HUES48 (cell line): ENCODE measurements at regions not wholly inside any gene's neighbourhood (a gene's known extent, or its start where the extent isn't known, plus 50 kb on each side); places are given as distances from the start of the nearest gene placed in this dataset.

Experiments used
- H3K27ac ChIP-seq: one replicate; pipeline ENCODE4 v1.7.0; 2013; ENCODE audit warnings: low read depth, low read length, inconsistent platforms
- H3K27me3 ChIP-seq: 2 replicates; pipeline ENCODE4 v1.6.1; 2013; ENCODE audit warnings: mild to moderate bottlenecking, low read length; ENCODE audit not compliant: control insufficient read depth, insufficient read depth
- H3K36me3 ChIP-seq: 2 replicates; pipeline ENCODE4 v1.6.1; 2013; ENCODE audit warnings: low read length; ENCODE audit not compliant: control insufficient read depth, insufficient read depth
- H3K4me1 ChIP-seq: 2 replicates; pipeline ENCODE4 v1.6.1; 2013; ENCODE audit warnings: mild to moderate bottlenecking, low read length; ENCODE audit not compliant: control insufficient read depth, insufficient read depth
- H3K4me3 ChIP-seq: 2 replicates; pipeline ENCODE4 v1.5.1; 2013; ENCODE audit warnings: mild to moderate bottlenecking, low read depth, low read length
- H3K9ac ChIP-seq: 2 replicates; pipeline ENCODE4 v1.6.1; 2013; ENCODE audit warnings: mild to moderate bottlenecking, low read depth, low read length, moderate library complexity
- H3K9me3 ChIP-seq: 2 replicates; pipeline ENCODE4 v1.6.1; 2013; ENCODE audit warnings: low read length; ENCODE audit not compliant: control insufficient read depth, insufficient read depth

DNA sequence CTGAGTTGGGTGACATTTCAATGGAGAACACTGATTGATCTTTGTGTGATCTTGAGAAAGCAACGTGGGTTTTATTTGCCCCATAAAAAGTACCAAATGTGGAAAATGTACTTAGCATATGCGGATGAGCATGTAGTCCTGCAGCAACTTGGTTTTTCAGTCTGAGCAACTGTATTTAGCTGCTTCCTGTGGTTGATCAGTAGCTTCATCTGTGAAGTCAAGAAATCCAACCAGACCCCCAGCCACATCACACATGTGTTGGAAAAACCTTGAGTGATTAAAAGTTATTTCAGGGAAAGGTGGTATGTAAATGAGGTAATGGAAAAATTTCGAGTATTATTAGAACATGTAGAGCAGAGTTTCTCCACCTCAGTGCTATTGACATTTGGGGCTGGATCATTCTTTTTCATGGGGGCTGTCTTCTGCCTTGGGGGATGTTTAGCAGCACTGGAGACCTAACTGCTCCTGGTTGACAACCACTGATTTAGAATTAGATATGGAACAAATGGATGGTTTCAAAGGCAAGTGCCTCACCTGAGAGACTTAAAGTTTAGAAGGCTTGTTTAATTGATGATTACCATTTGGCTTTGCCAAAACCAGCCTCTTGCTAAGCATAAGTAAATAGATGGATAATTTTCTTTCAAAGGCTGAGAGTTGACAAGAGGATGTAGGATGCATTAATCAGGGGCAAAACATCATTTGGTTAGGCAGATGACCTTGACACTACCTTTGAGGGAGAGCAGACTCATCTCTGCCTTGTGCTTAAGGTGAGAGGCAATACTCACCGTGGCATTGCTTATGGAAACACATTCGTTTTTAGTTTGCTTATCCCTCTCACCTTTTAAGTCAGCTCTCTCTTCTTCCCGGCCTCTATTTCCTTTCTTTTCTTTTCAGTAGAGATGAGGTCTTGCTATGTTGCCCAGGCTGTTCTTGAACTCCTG is 193.0 kb upstream of the RPS6KA3 start:
- no peak overlapping the region for H3K9ac ChIP-seq
- H3K9me3 ChIP-seq: no peaks in the 10 kb centered on the region
- H3K36me3 ChIP-seq: no peaks in the 10 kb centered on the region
- no peaks in the 10 kb centered on the region for H3K4me1 ChIP-seq
- H3K27ac ChIP-seq: no peak overlapping the region
- no peaks in the 10 kb centered on the region for H3K27me3 ChIP-seq
- no peak overlapping the region for H3K4me3 ChIP-seq

DNA sequence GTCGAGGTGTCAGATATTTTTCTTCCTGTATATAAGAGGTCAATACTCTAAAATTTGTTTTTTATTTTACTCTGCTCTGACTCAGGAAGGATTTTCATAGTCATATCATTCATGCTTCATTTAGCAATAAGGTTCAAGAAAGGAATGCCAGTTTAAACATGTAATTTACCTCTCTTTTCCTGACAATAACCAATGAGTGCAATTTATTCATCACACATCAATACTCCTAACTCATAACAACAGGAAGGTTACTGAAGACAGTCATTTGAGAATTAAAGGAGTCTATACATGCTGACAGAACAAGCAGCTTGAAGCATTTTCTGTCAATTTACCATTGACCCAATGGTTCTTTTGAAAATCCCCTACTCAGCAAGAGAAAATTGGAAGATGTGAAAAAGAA is 190.3 kb upstream of the RPS6KA3 start:
- H3K27ac ChIP-seq: no peak overlapping the region
- H3K9ac ChIP-seq: no peak overlapping the region
- no peaks in the 10 kb centered on the region; the same call in 1 of the 2 replicates for H3K27me3 ChIP-seq
- no peak overlapping the region for H3K4me3 ChIP-seq
- no peaks in the 10 kb centered on the region for H3K4me1 ChIP-seq
- no peaks in the 10 kb centered on the region for H3K9me3 ChIP-seq
- no peaks in the 10 kb centered on the region for H3K36me3 ChIP-seq

DNA sequence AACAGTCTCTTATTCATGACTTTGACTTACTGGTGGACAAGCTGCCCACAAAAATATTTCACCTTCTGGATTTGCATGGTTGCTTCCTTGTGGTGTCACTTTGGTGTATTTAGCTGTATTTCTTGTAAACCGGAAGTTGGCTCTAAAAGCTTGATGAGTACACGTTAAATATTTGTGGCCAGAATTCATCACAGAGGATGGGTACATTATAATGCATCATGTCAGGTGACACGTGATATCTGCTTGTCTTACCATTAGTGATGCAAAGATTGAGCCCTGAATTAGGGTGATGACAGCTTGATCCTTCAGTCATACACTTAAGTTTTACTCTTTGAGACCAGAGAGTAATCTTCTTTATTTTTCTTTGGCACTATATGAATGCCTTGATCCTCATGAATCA is 188.3 kb upstream of the RPS6KA3 start:
- Histone ChIP-seq H3K4me3 (no peak overlapping the region), H3K9ac (no peak overlapping the region), H3K4me1 (no peaks in the 10 kb centered on the region), H3K36me3 (no peaks in the 10 kb centered on the region), H3K27me3 (no peaks in the 10 kb centered on the region; the same call in 1 of the 2 replicates), H3K27ac (no peak overlapping the region), H3K9me3 (no peaks in the 10 kb centered on the region)

DNA sequence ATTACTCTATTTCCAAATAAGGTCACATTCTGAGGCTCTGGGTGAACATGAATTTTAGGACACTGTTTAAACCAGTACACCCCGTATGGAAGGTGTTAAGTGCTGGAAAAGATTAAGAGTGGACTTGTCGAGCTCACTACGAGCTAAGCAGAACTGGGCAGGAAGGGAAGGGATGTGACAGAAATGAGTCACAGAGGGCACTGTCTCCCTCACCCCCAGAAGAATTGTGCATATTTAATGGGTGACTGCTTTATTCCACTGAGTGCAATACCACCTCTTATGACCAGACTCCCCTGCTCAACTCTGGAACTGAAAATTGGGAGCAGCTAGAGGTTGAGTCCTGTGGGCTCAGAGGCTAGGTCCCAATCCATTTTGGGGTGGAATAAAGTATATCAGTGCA is 187.4 kb upstream of the RPS6KA3 start:
- Histone ChIP-seq H3K36me3 (no peaks in the 10 kb centered on the region), H3K4me1 (no peaks in the 10 kb centered on the region), H3K9ac (no peak overlapping the region), H3K9me3 (no peaks in the 10 kb centered on the region), H3K4me3 (no peak overlapping the region), H3K27me3 (no peaks in the 10 kb centered on the region; the same call in 1 of the 2 replicates), H3K27ac (no peak overlapping the region)

DNA sequence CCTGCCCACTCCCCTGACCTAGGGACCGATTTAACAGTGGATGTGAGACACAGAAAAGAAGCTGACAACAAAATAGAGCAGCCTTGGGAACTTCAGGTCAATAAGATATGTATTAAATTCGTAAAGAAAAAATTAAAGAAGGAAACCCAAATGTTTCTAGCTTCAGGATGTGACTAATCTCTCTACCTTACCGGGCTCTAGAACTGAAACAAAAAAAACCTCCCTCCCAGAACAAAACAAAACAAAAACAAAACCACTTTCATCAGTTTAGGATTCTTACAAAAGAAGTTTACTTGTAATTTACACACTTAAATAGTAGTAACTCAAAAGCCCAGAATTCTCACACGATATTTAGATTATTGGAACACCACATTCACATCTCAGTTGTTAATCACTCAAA is 185.8 kb upstream of the RPS6KA3 start:
- H3K9ac ChIP-seq: no peak overlapping the region

DNA sequence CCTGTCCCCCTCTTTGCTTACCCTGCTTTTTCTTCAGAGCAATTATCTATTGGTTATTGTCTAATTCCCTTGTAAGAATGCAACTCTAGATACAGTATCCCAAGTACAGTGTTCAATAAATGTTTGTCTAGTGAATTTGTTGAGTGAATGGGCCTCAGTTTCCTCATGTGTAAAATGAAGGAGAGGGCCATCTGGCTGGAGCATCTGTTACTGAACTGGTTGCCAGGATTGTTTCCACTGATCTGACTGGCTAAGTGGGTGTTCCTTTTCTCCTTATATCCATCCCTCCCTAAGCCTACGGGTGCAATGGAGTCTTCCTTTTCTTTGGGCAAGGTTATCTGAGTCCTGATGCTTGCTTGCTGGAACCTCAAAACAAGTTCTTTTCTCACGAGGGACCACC is 185.2 kb upstream of the RPS6KA3 start:
- no peak overlapping the region for H3K9ac ChIP-seq
- no peaks in the 10 kb centered on the region for H3K4me1 ChIP-seq
- H3K4me3 ChIP-seq: no peak overlapping the region
- H3K36me3 ChIP-seq: no peaks in the 10 kb centered on the region
- H3K27me3 ChIP-seq: no peaks in the 10 kb centered on the region; the same call in 1 of the 2 replicates
- H3K9me3 ChIP-seq: no peaks in the 10 kb centered on the region
- H3K27ac ChIP-seq: no peak overlapping the region

More for the DNA sequence above, 185.8 kb upstream of the RPS6KA3 start:
- no peaks in the 10 kb centered on the region for H3K9me3 ChIP-seq
- no peaks in the 10 kb centered on the region for H3K4me1 ChIP-seq
- no peak overlapping the region for H3K27ac ChIP-seq
- H3K4me3 ChIP-seq: no peak overlapping the region
- H3K27me3 ChIP-seq: no peaks in the 10 kb centered on the region; the same call in 1 of the 2 replicates
- no peaks in the 10 kb centered on the region for H3K36me3 ChIP-seq

DNA sequence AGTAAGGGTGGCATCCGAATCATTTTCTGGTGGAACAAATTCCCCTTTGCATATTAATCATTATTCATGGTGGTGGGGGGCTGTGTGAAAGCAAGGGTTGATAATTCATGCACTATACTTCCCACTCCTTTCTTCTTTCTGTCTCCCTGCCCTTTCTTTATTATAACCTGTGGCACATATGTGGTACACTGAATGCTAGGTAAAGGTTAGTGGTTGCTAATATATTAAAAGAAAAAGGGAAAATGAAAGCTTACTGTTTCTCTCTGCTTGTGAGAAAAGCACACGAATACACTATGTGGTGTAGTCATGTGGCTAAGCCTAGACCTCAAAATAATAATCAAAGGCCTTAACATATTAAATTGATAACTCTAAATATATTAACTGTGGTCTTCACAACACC is 178.4 kb upstream of the RPS6KA3 start:
- no peaks in the 10 kb centered on the region for H3K9me3 ChIP-seq
- H3K27me3 ChIP-seq: no peaks in the 10 kb centered on the region

DNA sequence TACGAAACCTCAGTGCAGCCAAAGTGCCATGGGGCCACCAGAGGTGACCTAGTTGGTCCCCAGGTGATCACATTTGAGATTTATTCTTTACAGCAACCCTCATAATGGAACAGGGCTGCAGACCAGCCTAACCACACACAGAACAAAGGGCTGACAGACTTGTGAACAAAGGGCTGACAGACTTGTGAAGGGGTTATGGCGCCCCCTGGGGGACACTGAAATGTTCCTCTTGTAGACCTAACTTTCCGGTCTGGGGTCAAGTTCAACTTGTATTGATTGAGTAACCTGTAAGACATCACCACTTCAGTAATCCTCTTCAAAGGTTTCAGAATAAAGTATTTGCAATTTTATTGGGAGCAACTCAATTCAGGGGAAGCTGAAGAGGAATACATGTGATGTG is 175.9 kb upstream of the RPS6KA3 start:
- Histone ChIP-seq H3K36me3 (no peaks in the 10 kb centered on the region), H3K27me3 (no peaks in the 10 kb centered on the region), H3K4me3 (no peak overlapping the region), H3K4me1 (0 out of 2 replicates have a peak, but pooled peaks cover 2% of the 10 kb centered on the region), H3K9ac (no peak overlapping the region), H3K27ac (no peak overlapping the region), H3K9me3 (no peaks in the 10 kb centered on the region)

More for the DNA sequence above, 178.4 kb upstream of the RPS6KA3 start:
- no peak overlapping the region for H3K9ac ChIP-seq
- 0 out of 2 replicates have a peak, but pooled peaks cover 2% of the 10 kb centered on the region for H3K4me1 ChIP-seq
- no peak overlapping the region for H3K27ac ChIP-seq
- no peaks in the 10 kb centered on the region for H3K36me3 ChIP-seq
- no peak overlapping the region for H3K4me3 ChIP-seq

DNA sequence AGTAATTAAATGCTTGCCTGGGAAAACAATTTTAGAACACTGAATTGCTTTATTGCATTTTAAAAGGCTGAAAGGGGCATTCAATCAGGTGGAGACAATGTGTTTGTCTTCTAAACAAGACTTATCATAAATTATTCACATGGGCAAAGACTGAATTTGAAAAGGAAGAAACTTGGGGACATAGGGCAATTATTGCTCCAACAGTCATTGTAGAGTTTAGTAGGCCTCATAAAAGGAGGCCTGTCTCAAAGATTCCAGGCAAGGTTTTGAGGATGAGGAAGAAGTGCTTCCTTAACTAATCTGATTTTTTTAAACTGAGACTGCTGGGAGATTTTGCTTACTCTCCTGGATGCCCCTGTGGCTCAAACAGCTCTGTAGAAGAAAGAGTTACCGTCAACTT is 174.4 kb upstream of the RPS6KA3 start:
- H3K27ac ChIP-seq: no peak overlapping the region
- H3K4me3 ChIP-seq: no peak overlapping the region
- no peaks in the 10 kb centered on the region for H3K36me3 ChIP-seq
- H3K9me3 ChIP-seq: no peaks in the 10 kb centered on the region
- H3K9ac ChIP-seq: no peak overlapping the region
- 0 out of 2 replicates have a peak, but pooled peaks cover 2% of the 10 kb centered on the region for H3K4me1 ChIP-seq
- no peaks in the 10 kb centered on the region for H3K27me3 ChIP-seq

DNA sequence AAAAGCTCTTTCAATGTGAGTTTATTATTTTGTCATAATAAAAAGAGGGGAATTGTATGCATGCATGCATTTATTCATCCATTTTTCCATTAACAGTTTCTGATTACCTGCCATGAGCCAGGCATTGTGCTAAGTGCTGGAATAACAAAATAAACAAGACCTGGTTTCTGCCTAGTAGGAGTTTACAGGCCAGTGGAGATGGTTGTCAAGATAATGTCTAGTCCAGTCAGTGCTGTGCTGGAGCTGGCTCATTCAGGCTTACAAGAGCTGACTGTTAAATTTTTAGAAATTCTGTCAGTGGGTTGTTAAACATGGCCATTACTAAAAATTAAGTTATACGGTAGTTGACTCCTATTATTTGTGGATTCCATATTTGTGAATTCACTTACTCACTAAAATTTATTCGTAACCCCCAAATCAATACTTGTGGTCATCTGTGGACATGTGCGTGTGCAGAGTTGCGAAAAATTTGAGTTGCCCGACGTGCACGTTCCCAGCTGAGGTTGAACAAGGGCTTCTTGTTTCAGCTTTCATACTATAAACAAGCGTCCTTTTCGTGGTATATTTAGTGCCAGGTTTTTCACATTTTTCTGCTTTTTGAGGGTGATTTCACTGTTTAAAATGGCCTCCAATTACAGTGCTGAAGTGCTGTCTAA is 172.3 kb upstream of the RPS6KA3 start:
- Histone ChIP-seq H3K27me3 (no peaks in the 10 kb centered on the region), H3K9me3 (no peaks in the 10 kb centered on the region), H3K9ac (no peak overlapping the region), H3K4me1 (0 out of 2 replicates have a peak, but pooled peaks cover 2% of the 10 kb centered on the region), H3K36me3 (no peaks in the 10 kb centered on the region), H3K27ac (no peak overlapping the region), H3K4me3 (no peak overlapping the region)

DNA sequence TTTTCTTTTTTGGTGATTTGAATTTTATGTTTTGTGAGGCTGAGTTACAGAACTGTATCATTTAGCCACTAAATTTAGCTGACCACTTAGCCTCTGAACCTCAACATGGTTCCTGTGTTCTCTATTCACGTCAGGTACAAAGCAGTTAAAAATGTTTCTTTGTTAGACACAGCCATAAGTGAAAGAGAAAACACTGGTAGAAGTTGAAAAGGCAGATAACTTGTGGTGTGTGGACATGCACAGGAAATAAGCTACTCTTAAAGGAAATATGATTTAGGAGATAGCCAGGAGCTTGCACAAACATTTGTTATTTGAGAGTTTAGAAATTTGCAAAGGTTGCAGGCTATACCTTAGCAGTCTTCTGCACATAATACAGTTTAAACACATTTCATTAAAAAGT is 171.0 kb upstream of the RPS6KA3 start:
- no peak overlapping the region for H3K27ac ChIP-seq
- H3K9ac ChIP-seq: no peak overlapping the region
- H3K27me3 ChIP-seq: no peaks in the 10 kb centered on the region
- no peak overlapping the region for H3K4me3 ChIP-seq
- H3K36me3 ChIP-seq: no peaks in the 10 kb centered on the region
- no peaks in the 10 kb centered on the region for H3K9me3 ChIP-seq
- 0 out of 2 replicates have a peak, but pooled peaks cover 2% of the 10 kb centered on the region for H3K4me1 ChIP-seq
